GM18870 (cell line): ENCODE measurements at regions not wholly inside any gene's neighbourhood (a gene's known extent, or its start where the extent isn't known, plus 50 kb on each side); places are given as distances from the start of the nearest gene placed in this dataset.

Experiments used
- ATAC-seq: cut with Tn5 transposase; IDR thresholded peaks from one replicate; pipeline ENCODE4 v1.9.1; 2021; ENCODE audit warnings: moderate library complexity; ENCODE audit not compliant: unreplicated experiment

GRCh38 chr6:170178561-170179477, 112.1 kb downstream of the DLL1 start:
- ATAC-seq: no peak

DNA sequence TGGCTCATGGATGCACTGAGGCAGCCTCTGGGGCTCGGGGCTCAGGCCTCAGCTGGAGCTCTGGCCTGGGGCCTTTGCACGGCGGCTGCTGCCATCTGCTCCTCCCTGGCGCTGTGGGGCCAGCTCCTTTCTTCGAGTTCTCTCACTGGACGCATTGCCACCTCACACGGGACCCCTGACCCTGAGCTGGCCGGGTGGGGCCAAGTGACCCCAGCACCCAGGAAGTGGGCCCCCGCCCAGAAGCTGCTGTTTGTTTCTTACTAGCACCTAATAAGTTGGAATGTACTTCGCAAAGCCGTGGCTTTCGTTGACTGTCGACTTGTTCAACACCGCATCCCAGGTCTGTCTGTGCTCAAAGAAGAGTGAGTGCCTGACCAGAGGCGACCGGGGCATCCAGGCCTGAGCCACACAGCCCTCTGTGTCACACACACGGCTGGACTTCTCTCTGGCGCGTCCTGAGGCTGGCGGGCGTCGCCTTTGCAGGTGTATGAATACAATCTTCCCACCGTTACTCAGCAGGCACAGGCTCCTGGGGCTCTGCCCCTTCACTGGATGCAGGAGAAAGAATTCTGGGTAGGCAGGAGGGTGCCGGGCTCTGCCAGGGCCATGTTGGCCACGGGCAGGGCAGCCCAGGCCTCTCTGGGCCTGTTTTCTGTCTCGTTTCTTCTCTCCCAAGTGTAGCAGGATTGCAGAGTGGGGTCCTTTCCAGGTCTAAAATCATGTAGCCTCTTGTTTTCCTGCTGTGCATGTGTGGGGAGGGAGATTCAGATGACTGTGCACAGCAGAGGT, 112.9 kb downstream of the DLL1 start:
- ATAC-seq: no peak

DNA sequence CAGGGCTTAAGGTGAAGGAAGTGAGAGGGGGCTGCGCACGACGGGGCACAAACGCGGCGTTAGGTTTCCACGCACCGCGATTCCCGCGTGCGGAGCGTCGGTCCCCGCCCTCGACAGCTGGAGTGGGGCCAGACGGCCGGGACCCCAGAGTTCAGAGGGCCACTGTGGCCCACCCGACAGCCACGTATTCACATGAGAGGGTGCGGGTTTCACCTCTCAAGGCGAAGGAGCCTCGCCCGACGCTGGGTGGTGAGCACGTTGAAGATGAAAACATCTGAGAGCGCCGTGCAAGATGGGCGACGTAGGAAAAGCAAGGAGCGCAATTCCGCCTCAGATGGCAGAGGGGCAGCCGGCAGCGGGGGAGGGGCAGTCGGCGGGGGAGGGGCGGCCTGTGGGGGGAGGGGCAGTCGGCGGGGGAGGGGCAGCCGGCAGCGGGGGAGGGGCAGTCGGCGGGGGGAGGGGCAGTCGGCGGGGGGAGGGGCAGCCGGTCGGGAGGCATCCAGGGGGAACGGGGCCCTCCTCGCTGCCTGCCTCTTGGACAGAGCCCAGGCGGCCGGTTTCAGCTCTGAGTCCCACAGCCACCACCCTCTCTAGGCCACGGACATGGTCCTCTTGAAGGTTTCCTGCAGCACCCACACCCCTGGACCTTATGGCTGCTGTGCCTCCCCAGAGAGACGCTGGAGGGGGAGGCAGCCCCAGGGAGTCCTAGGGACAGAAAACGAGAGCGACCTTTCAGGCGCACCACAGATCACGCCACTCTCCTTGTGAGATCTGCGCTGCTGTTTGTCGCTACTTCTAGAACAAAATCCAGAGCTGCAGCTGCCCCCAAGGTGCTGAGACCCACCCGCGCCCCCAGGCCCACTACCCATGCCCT, 113.7 kb downstream of the DLL1 start:
- no peak for ATAC-seq

GRCh38 chr6:170176136-170176897, 114.6 kb downstream of the DLL1 start:
- no peak for ATAC-seq

DNA sequence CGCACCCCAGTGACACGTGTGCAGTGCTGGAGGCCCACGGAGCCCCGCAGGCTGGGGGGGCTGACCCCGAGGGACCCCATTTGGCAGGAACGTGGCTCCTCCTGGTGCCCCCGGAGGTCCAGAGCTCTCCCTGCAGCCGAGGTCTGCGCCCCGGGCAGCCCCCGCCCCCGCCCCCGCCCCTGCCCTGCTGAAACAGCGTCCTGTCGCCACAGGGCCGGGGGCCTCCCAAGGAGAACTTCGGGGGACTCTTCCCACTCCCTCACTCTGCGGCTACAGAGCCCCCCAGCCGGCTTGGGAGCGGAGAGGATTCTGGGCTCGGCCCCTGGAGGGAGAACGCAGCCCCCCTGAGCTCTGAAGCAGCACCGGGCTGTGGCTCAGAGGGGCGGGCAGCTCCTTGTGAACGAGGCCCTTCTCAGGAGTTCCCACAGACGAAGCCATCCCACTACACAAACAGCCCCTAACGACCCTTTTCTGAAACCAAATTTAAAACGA, 115.2 kb downstream of the DLL1 start:
- no peak for ATAC-seq

- no peak for ATAC-seq
Measured at GRCh38 chr6:170174771-170175643, 115.9 kb downstream of the DLL1 start.

- ATAC-seq: no peak
Measured at GRCh38 chr6:170174124-170174770, 116.6 kb downstream of the DLL1 start.

DNA sequence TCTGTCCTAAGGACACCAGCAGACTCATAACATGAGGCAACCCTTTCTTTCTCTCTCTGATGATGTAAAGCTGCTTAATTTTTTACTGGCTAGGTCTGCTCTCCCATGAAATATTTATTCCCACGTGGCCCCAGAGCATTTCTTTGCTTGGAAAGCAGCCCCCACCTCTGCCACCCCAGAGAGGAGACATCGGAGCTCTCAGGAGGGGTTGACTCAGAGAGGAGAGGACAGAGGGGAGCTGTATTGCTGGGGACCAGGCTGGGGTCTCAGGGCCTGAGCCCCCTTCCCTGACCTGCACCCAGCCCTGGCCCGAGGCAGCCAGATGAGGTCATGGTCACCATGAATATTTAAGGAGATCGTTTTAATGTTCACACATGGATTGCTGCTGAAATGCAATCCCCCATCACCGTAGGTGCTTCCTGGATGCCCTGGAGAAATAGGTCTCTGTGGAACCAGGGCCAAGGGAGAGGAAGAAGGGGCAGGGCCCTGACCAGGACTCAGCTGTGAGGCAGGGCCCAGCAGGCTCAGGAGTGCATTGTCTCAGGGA, 117.5 kb downstream of the DLL1 start:
- ATAC-seq: no peak

GRCh38 chr6:170172825-170173256, 118.0 kb downstream of the DLL1 start:
- no peak for ATAC-seq

GRCh38 chr6:170172392-170172791, 118.5 kb downstream of the DLL1 start:
- no peak for ATAC-seq

DNA sequence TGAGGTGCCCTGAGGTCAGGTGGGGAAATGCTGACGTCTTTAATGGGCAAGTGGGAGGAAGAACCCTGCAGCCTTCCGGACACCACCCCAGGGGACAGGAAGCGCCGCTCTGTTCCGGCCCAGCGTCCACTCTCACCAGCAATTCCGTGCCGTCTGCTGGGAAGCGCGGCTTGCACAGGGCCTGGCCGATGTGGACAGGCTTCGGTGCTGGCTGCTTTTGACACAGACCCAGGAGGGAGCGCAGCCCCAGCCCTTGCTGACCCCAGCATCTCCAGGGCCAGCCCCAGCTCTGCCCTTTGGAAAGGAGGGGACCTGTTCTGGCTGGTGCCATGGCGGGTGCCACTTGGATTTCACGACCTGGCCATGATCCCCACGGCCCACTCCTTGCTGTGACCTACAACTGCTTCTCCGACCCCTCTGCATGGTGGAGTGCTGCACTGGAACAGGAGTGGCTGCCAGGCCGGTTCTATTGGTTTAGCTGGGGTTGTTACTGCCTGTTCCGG, 123.2 kb downstream of the DLL1 start:
- ATAC-seq: no peak

DNA sequence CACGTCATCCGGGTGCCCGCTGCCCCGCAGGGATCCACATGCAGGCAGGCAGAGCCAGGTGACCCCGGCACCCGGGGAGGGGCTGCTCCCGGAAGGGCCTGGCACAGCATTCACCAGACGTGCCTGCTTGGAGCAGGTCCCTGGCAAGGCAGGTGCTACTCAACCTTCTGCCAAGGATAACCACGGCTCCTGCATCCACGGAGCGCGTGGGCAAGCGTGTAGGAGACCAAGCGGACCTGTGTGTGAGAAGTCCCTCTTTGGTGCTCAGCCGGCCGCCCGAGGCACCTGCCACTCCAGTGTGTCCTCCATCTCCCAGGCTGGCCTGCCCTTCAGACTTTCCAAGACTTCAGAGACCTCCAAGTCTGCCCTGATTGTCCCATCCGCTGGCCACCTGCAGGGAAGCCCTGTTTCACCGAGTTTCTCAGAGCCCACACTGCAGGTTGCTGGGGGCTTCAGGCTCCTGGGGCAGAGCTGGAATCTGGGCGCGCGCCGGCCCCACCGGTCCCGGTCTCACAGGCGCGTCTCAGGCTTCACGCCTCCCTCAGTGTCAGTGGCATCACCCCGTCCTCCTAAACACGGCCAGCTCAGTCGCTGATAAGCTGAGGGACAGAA, 124.3 kb downstream of the DLL1 start:
- ATAC-seq: no peak

- ATAC-seq: no peak
Measured at GRCh38 chr6:170165471-170166117, 125.3 kb downstream of the DLL1 start.

GRCh38 chr6:170165085-170165470, 125.8 kb downstream of the DLL1 start:
- no peak for ATAC-seq

DNA sequence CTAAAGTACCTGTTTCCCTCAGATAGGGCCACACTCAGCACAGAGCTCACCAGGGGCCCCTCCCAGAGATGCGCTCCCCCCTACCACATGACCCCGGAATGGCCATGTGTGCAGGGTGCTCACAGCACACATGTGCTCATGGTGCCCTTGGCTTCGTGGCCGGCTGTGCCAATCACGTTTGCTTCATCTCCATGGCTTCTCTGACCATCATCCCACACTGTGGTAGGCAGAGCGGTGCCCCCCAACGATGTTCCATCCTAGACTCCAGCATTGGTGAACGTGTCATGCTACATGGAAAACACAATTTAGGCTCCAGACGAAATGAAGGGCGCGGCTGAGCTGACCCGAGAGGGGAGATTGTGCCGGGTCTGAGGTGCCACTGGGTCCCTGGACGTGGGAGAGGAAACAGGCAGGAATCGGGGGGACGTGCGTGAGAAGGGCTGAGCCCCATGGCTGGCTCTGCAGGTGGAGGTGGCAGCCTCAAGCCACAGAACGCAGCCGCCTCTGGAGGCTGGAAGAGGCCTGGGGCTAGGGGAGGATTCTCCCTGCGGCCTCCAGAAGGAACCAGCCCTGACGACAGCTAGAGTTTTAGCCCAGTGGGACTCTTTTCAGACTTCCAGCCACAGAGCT, 126.5 kb downstream of the DLL1 start:
- ATAC-seq: no peak

- no peak for ATAC-seq
Measured at GRCh38 chr6:170163405-170164170, 127.3 kb downstream of the DLL1 start.
